ENCODE measurements at regions not wholly inside any gene's neighbourhood (a gene's known extent, or its start where the extent isn't known, plus 50 kb on each side); places are given as distances from the start of the nearest gene placed in this dataset.

DNA sequence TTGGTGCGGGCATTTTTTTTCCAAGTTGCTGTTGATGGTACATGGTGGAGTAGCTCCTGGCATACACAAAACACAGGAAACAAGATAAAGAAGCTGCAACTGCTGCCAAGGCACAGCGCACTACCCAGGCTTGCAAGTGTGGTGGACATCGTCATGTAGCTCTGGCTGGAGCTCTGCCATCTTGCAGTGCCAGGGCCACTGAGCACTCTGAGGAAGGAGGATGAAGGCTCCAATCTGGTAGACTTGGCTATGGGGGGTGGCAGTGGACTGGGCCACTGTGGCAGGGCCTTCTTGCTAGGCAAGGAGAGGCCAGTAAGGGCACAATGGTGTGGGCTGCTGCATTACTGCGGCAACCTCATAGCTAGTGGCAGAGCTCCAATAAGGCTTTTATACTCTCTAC is 263.5 kb downstream of the CENPW start:
- no peak overlapping the region for H3K4me3 ChIP-seq
- no peak for DNase-seq
- H3K4me1 ChIP-seq, result no peaks in the 10 kb centered on the region
- intact Hi-C loops (cut with DNase I), result no loop called here
- 93 to 94% methylated on average over 4 of the region's 4 CpGs for WGBS, 2 donors
- H3K9me3 ChIP-seq, result no peaks in the 10 kb centered on the region
- TF ChIP-seq, protein P1, sequence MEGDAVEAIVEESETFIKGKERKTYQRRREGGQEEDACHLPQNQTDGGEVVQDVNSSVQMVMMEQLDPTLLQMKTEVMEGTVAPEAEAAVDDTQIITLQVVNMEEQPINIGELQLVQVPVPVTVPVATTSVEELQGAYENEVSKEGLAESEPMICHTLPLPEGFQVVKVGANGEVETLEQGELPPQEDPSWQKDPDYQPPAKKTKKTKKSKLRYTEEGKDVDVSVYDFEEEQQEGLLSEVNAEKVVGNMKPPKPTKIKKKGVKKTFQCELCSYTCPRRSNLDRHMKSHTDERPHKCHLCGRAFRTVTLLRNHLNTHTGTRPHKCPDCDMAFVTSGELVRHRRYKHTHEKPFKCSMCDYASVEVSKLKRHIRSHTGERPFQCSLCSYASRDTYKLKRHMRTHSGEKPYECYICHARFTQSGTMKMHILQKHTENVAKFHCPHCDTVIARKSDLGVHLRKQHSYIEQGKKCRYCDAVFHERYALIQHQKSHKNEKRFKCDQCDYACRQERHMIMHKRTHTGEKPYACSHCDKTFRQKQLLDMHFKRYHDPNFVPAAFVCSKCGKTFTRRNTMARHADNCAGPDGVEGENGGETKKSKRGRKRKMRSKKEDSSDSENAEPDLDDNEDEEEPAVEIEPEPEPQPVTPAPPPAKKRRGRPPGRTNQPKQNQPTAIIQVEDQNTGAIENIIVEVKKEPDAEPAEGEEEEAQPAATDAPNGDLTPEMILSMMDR (IDR thresholded peaks at IDR 0.05), result no peak
- TF ChIP-seq POLR2A (IDR thresholded peaks at IDR 0.05), result no peak
- no peak for TF ChIP-seq POLR2AphosphoS5 (IDR thresholded peaks at IDR 0.05)
- no peak for TF ChIP-seq EP300 (IDR thresholded peaks at IDR 0.05)
- H3K36me3 ChIP-seq, result no peaks in the 10 kb centered on the region
- no peak overlapping the region for H3K27ac ChIP-seq
- H3K27me3 ChIP-seq, result no peaks in the 10 kb centered on the region

DNA sequence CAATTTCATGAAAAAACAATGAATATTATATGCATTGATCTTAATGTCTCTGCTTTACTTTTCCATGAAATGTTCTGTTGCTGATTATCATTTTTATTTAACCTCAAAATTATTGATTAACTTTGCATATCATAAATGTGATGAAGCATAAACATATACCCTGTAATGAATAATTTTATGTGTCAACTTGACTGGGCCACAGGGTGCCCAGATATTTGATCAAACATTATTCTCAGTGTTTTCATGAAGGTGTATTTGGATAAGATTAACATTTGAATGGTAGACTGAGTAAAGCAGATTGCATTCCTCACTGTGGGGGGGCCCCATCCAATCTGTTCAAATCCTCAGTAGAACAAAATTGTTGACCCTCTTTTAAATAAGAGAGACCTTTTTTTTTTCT is 265.2 kb downstream of the CENPW start:
- Histone ChIP-seq H3K4me1 (no peaks in the 10 kb centered on the region), H3K27me3 (no peaks in the 10 kb centered on the region), H3K4me3 (no peak overlapping the region), H3K9me3 (no peaks in the 10 kb centered on the region), H3K36me3 (no peaks in the 10 kb centered on the region), H3K27ac (no peak overlapping the region)
- no peak for TF ChIP-seq POLR2AphosphoS5 (IDR thresholded peaks at IDR 0.05)
- no peak for TF ChIP-seq EP300 (IDR thresholded peaks at IDR 0.05)
- TF ChIP-seq, protein P1 (IDR thresholded peaks at IDR 0.05), result no peak
- TF ChIP-seq POLR2A (IDR thresholded peaks at IDR 0.05), result no peak
- intact Hi-C loops (cut with DNase I), result no loop called here
- no peak for DNase-seq

DNA sequence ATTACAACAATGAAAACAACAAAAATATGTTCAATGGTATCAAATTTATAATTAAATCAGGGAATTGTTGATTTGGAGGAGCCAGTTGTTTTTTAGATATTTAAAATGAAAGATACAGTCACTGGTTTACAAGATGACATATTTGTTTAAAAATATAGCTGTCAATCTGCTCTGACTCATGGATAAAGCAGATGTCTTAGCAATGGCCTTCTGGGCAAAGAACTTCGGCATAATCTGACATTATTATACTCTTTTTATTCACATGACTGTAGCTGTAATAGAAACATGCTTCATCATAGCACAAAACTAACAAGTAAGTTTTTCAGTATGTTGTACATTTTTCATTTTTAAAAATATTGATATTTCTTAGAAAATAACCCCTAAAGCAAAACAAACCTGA is 267.4 kb downstream of the CENPW start:
- no peak for TF ChIP-seq POLR2AphosphoS5 (IDR thresholded peaks at IDR 0.05)
- TF ChIP-seq, protein P1 (IDR thresholded peaks at IDR 0.05), result no peak
- Histone ChIP-seq H3K27me3 (no peaks in the 10 kb centered on the region), H3K9me3 (peaks cover 0 to 4% (median 0%) of the 10 kb centered on the region in 4 donors), H3K4me3 (no peak overlapping the region), H3K27ac (no peak overlapping the region), H3K4me1 (no peaks in the 10 kb centered on the region), H3K36me3 (no peaks in the 10 kb centered on the region)
- 80 to 83% methylated on average over 1 of the region's 1 CpG for WGBS, 2 donors
- intact Hi-C loops (cut with DNase I), result no loop called here
- no peak for DNase-seq

DNA sequence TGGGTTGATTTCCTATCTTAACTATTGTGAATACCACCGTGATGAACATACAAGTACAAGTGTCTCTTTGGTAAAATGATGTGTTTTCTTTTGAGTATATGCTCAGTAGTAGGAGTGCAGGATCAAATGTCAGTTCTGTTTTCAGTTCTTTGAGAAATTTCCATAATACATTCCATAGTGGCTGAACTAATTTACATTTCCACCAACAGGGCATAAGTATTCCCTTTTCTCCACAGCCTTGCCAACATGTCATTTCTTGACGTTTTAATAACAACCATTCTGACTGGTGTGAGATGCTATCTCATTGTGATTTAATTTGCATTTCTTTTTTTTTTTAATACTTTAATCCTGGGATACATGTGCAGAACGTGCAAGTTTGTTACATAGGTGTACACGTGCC is 268.8 kb downstream of the CENPW start:
- intact Hi-C loops (cut with DNase I), result no loop called here
- H3K27ac ChIP-seq, result no peak overlapping the region
- no peak overlapping the region for H3K4me3 ChIP-seq
- no peaks in the 10 kb centered on the region for H3K27me3 ChIP-seq
- TF ChIP-seq EP300 (IDR thresholded peaks at IDR 0.05), result no peak
- no peak for TF ChIP-seq POLR2AphosphoS5 (IDR thresholded peaks at IDR 0.05)
- TF ChIP-seq, protein P1 (IDR thresholded peaks at IDR 0.05), result no peak
- TF ChIP-seq POLR2A (IDR thresholded peaks at IDR 0.05), result no peak
- WGBS, 2 donors, result 70 to 86% methylated on average over 4 of the region's 4 CpGs
- no peak for DNase-seq
- peaks cover 0 to 6% (median 0%) of the 10 kb centered on the region in 4 donors for H3K9me3 ChIP-seq
- no peaks in the 10 kb centered on the region for H3K36me3 ChIP-seq
- no peaks in the 10 kb centered on the region for H3K4me1 ChIP-seq

DNA sequence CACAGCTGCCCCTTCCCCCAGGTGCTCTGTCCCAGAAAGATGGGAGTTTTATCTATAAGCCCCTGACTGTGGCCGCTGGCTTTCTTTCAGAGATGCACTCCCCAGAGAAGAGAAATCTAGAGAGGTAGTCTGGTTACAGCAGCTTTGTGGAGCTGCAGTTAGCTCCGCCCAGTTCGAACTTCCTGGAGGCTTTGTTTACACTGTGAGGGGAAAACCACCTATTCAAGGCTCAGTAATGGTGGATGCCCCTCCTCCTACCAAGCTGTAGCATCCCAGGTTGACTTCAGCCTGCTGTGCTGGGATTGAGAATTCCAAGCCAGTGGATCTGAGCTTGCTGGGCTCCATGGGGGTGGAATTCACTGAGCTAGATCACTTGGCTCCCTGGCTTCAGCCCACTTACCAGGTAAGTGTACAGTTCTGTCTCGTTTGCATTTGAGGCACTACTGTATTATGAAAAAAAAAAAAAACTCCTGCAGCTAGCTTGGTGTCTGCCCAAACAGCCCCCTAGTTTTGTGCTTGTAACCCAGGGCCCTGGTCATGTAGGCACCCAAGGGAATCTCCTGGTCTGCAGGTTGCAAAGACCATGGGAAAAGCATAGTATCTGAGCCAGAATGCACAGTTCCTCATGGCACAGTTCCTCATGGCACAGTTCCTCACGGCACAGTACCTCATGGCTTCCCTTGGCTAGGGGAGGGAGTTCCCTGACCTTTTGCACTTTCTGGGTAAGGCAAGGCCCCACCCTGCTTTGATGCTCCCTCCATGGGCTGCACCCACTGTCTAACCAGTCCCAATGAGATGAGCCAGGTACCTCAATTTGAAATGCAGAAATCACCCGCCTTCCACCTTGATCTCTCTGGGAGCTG is 275.0 kb downstream of the CENPW start:
- no peaks in the 10 kb centered on the region for H3K36me3 ChIP-seq
- no peak overlapping the region for H3K4me3 ChIP-seq
- DNase-seq, result no peak
- H3K27ac ChIP-seq, result no peak overlapping the region
- no peaks in the 10 kb centered on the region for H3K27me3 ChIP-seq
- intact Hi-C loops (cut with DNase I), result no loop called here
- WGBS, 2 donors, result 53 to 79% methylated on average over 6 of the region's 6 CpGs
- no peaks in the 10 kb centered on the region for H3K4me1 ChIP-seq
- TF ChIP-seq, protein P1 (IDR thresholded peaks at IDR 0.05), result no peak
- TF ChIP-seq EP300 (IDR thresholded peaks at IDR 0.05) (no peak), POLR2A (IDR thresholded peaks at IDR 0.05) (no peak), POLR2AphosphoS5 (IDR thresholded peaks at IDR 0.05) (no peak)
- H3K9me3 ChIP-seq, result peaks cover 0 to 6% (median 0%) of the 10 kb centered on the region in 4 donors
